ENCODE measurements at regions not wholly inside any gene's neighbourhood (a gene's known extent, or its start where the extent isn't known, plus 50 kb on each side); places are given as distances from the start of the nearest gene placed in this dataset.

GRCh38 chr2:180699657-180700361 lies 280.6 kb upstream of the UBE2E3 start:
- Histone ChIP-seq H2BK120ac (ENCODE audit: low read depth, low read length, poor library complexity, severe bottlenecking) (no peak overlapping the region), H2BK20ac (ENCODE audit: low read depth, low read length, poor library complexity, severe bottlenecking) (no peak overlapping the region), H2AFZ (ENCODE audit: low read length) (no peak overlapping the region), H3K27me3 (ENCODE audit: insufficient read depth, low read length) (no peaks in the 10 kb centered on the region), H4K8ac (replicated peaks; ENCODE audit: insufficient read length, low read depth, low read length) (no peak overlapping the region), H3K9ac (ENCODE audit: extremely low read depth, insufficient read length, low read length) (no peak overlapping the region), H2BK5ac (ENCODE audit: insufficient read length, low read length) (no peak overlapping the region), H3K79me1 (ENCODE audit: insufficient read depth, low read depth, low read length, poor library complexity, severe bottlenecking) (no peaks in the 10 kb centered on the region), H2BK12ac (ENCODE audit: insufficient read length, low read depth, low read length) (no peak overlapping the region), H4K5ac (ENCODE audit: insufficient read length, low read depth, low read length) (no peak overlapping the region), H2AK5ac (ENCODE audit: insufficient read length, low read length) (no peak overlapping the region), H3K9me3 (ENCODE audit: control insufficient read depth, low read depth, low read length) (no peaks in the 10 kb centered on the region), H3K18ac (ENCODE audit: insufficient read length, low read depth, low read length) (no peak overlapping the region), H3K4me2 (ENCODE audit: insufficient read depth, insufficient read length, low read length) (no peak overlapping the region), H3K27ac (ENCODE audit: insufficient read length, low read depth, low read length) (no peak overlapping the region), H3K79me2 (ENCODE audit: insufficient read depth, low read length) (no peaks in the 10 kb centered on the region), H2BK15ac (ENCODE audit: low read depth, low read length) (no peak overlapping the region), H3K4ac (ENCODE audit: low read depth, low read length) (no peak overlapping the region), H4K91ac (ENCODE audit: insufficient read length, low read depth, low read length) (no peak overlapping the region), H3K4me1 (ENCODE audit: insufficient read depth, low read length) (no peaks in the 10 kb centered on the region; the same call in 1 of the 2 replicates), H3K23me2 (ENCODE audit: insufficient read length, low read depth, low read length, poor library complexity, severe bottlenecking) (no peaks in the 10 kb centered on the region), H3T11ph (ENCODE audit: low read length) (no peak overlapping the region), H4K20me1 (ENCODE audit: control insufficient read depth, insufficient read depth, insufficient read length) (no peaks in the 10 kb centered on the region), H3K23ac (ENCODE audit: insufficient read length, low read depth, low read length) (no peak overlapping the region), H3K56ac (ENCODE audit: insufficient read length, low read depth, low read length) (no peak overlapping the region), H3K14ac (ENCODE audit: insufficient read depth, low read length) (no peak overlapping the region)
- H3K27me3 Mint-ChIP-seq (ENCODE audit: low read depth): no peaks in the 10 kb centered on the region
- TF ChIP-seq CTCF (conservative IDR thresholded peaks at IDR 0.05): no peak
- H3K9me3 Mint-ChIP-seq: no peaks in the 10 kb centered on the region
- H3K27ac Mint-ChIP-seq: no peak overlapping the region; a peak in 1 of 7 replicates
- peak; percentile 32 for DNase-seq
- no CpG with 5 or more reads among the region's 4 CpGs for WGBS (ENCODE audit: extremely low coverage, insufficient read length, low lambda C conversion rate)
- no peaks in the 10 kb centered on the region for H3K36me3 Mint-ChIP-seq (ENCODE audit: insufficient read depth in 1 of 3, low read depth in 3 of 3)
- H3K4me1 Mint-ChIP-seq: no peaks in the 10 kb centered on the region
- no peak overlapping the region for H3K4me3 Mint-ChIP-seq

Measured in H9 (cell line).